SU-DHL-6 (cell line): ENCODE measurements at regions not wholly inside any gene's neighbourhood (a gene's known extent, or its start where the extent isn't known, plus 50 kb on each side); places are given as distances from the start of the nearest gene placed in this dataset.
"Not testable (repeated sequence)": the region's sequence is repeated elsewhere in the genome, so short reads cannot be mapped to it uniquely, and the experiment has no call there.

Source experiments
- EZH2phosphoT487 ChIP-seq: fragments of 200-600 bp; sonication (generic), shearing (Covaris generic); conservative IDR thresholded peaks from 2 replicates; pipeline ENCODE4 v1.6.1; 2018; ENCODE audit warnings: mild to moderate bottlenecking, antibody characterized with exemption, low read length, moderate library complexity, mixed read lengths
- TF ChIP-seq, protein P1 (sequence below): fragments of 200-600 bp; sonication (generic); IDR thresholded peaks from one replicate; pipeline ENCODE4 v1.5.1; 2017; ENCODE audit warnings: antibody characterized with exemption, mild to moderate bottlenecking, low read length, moderate library complexity; ENCODE audit not compliant: insufficient read depth, poor library complexity, severe bottlenecking

DNA sequence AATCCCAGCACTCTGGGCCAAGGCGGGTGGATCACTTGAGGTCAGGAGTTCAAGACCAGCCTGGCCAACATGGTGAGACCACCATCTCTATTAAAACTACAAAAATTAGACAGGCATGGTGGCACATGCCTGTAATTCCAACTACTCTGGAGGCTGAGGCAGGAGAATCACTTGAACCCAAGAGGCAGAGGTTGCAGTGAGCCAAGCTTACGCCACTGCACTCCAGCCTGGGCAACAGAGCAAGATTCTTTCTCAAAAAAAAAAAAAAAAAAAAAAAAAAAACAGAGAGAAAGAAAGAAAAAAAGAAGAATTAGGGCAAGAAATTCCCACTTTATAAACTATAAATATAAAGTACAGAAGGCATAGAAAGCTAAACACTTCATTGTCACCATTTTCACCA is 98.2 kb upstream of the NDUFV2 start:
- TF ChIP-seq, protein P1, sequence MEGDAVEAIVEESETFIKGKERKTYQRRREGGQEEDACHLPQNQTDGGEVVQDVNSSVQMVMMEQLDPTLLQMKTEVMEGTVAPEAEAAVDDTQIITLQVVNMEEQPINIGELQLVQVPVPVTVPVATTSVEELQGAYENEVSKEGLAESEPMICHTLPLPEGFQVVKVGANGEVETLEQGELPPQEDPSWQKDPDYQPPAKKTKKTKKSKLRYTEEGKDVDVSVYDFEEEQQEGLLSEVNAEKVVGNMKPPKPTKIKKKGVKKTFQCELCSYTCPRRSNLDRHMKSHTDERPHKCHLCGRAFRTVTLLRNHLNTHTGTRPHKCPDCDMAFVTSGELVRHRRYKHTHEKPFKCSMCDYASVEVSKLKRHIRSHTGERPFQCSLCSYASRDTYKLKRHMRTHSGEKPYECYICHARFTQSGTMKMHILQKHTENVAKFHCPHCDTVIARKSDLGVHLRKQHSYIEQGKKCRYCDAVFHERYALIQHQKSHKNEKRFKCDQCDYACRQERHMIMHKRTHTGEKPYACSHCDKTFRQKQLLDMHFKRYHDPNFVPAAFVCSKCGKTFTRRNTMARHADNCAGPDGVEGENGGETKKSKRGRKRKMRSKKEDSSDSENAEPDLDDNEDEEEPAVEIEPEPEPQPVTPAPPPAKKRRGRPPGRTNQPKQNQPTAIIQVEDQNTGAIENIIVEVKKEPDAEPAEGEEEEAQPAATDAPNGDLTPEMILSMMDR, result not testable (repeated sequence)
- TF ChIP-seq EZH2phosphoT487, result not testable (repeated sequence)
